ENCODE measurements at regions not wholly inside any gene's neighbourhood (a gene's known extent, or its start where the extent isn't known, plus 50 kb on each side); places are given as distances from the start of the nearest gene placed in this dataset.

GRCh38 chr5:155492191-155492590 is 478.6 kb downstream of the KIF4B start:
- no peak overlapping the region for H3K4me3 ChIP-seq (ENCODE audit: low read depth, low read length)
- no peak for DNase-seq (ENCODE audit: low read depth)
- TF ChIP-seq CTCF (conservative IDR thresholded peaks at IDR 0.05; ENCODE audit: low read depth, low read length): no peak

GRCh38 chr5:155504606-155505005 is 491.1 kb downstream of the KIF4B start:
- TF ChIP-seq CTCF (conservative IDR thresholded peaks at IDR 0.05; ENCODE audit: low read depth, low read length): no peak
- no peak for DNase-seq (ENCODE audit: low read depth)
- no peak overlapping the region for H3K4me3 ChIP-seq (ENCODE audit: low read depth, low read length)

- H3K4me3 ChIP-seq (ENCODE audit: low read depth, low read length): no peak overlapping the region
- TF ChIP-seq CTCF (conservative IDR thresholded peaks at IDR 0.05; ENCODE audit: low read depth, low read length): no peak
- no peak for DNase-seq (ENCODE audit: low read depth)
Observed at GRCh38 chr5:155507363-155507762, 493.8 kb downstream of the KIF4B start.

- DNase-seq (ENCODE audit: low read depth): no peak
- no peak for TF ChIP-seq CTCF (conservative IDR thresholded peaks at IDR 0.05; ENCODE audit: low read depth, low read length)
- no peak overlapping the region for H3K4me3 ChIP-seq (ENCODE audit: low read depth, low read length)
Observed at GRCh38 chr5:155508673-155509072, 495.1 kb downstream of the KIF4B start.

GRCh38 chr5:155512329-155512728 is 498.8 kb downstream of the KIF4B start:
- no peak for DNase-seq (ENCODE audit: low read depth)
- no peak overlapping the region for H3K4me3 ChIP-seq (ENCODE audit: low read depth, low read length)
- no peak for TF ChIP-seq CTCF (conservative IDR thresholded peaks at IDR 0.05; ENCODE audit: low read depth, low read length)

DNA sequence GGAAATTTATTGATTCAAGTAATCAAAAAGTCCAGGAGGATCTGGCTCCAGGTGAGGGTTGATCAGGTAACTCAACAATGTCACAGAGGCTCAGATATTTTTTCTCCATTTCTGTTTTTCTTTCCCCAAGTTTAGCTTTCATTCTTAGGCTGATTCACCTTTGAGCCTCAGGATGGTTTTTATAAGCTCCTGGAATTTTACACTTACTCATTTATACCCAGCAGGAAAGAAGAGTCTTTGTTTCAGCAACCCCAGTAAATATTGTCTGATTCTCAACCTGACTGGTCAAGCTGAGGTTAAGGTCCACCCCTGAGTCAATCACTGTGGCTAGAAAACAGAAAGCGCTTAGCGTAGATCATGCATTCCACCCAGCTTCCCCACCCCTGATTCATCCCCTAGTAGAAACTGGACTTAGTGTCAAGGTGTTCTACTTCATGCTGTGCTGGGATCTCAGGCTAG is 500.6 kb downstream of the KIF4B start:
- H3K4me3 ChIP-seq (ENCODE audit: low read depth, low read length): no peak overlapping the region
- peak; percentile 81 for DNase-seq (ENCODE audit: low read depth)
- no peak for TF ChIP-seq CTCF (conservative IDR thresholded peaks at IDR 0.05; ENCODE audit: low read depth, low read length)

- TF ChIP-seq CTCF (conservative IDR thresholded peaks at IDR 0.05; ENCODE audit: low read depth, low read length): no peak
- DNase-seq (ENCODE audit: low read depth): no peak
- H3K4me3 ChIP-seq (ENCODE audit: low read depth, low read length): no peak overlapping the region
Observed at GRCh38 chr5:155522540-155522939, 509.0 kb downstream of the KIF4B start.
